ENCODE measurements at regions not wholly inside any gene's neighbourhood (a gene's known extent, or its start where the extent isn't known, plus 50 kb on each side); places are given as distances from the start of the nearest gene placed in this dataset.

- Histone ChIP-seq H2BK5ac (ENCODE audit: low read length) (no peak overlapping the region), H3K9ac (ENCODE audit: low read length) (no peak overlapping the region), H3K27me3 (ENCODE audit: insufficient read depth, low read length, poor library complexity) (no peaks in the 10 kb centered on the region), H3K4me3 (ENCODE audit: low read length) (no peak overlapping the region), H3K4ac (ENCODE audit: low read depth, low read length) (no peak overlapping the region), H3K79me2 (ENCODE audit: control insufficient read depth, insufficient read depth, low read length) (no peaks in the 10 kb centered on the region), H2AK5ac (ENCODE audit: low read length) (no peak overlapping the region), H3K4me2 (ENCODE audit: low read length) (no peak overlapping the region), H3K4me1 (ENCODE audit: control insufficient read depth, low read depth, low read length) (no peaks in the 10 kb centered on the region), H3K36me3 (ENCODE audit: control insufficient read depth, insufficient read depth, low read length) (no peaks in the 10 kb centered on the region), H3K23ac (ENCODE audit: low read length) (no peak overlapping the region), H4K8ac (ENCODE audit: low read depth, low read length) (no peak overlapping the region), H3K27ac (ENCODE audit: low read depth, low read length) (no peak overlapping the region), H3K56ac (ENCODE audit: low read length) (no peak overlapping the region), H4K5ac (ENCODE audit: low read length) (no peak overlapping the region), H3K79me1 (ENCODE audit: low read length) (no peaks in the 10 kb centered on the region), H3K18ac (ENCODE audit: low read length) (no peak overlapping the region), H2BK120ac (ENCODE audit: low read depth, low read length) (no peak overlapping the region), H2BK15ac (replicated peaks; ENCODE audit: low read depth) (no peak overlapping the region)
- WGBS (ENCODE audit: extremely low coverage, insufficient coverage, low lambda C conversion rate): no CpG with 5 or more reads among the region's 1 CpG
- no peak for DNase-seq
Measured at GRCh38 chr5:116756531-116756930, 181.9 kb upstream of the SEMA6A start.

GRCh38 chr5:116754556-116754955 lies 179.9 kb upstream of the SEMA6A start:
- Histone ChIP-seq H3K18ac (ENCODE audit: low read length) (no peak overlapping the region), H2AK5ac (ENCODE audit: low read length) (no peak overlapping the region), H3K9ac (ENCODE audit: low read length) (no peak overlapping the region), H3K56ac (ENCODE audit: low read length) (no peak overlapping the region), H2BK15ac (replicated peaks; ENCODE audit: low read depth) (peak overlapping the region; percentile 45), H3K23ac (ENCODE audit: low read length) (no peak overlapping the region), H2BK120ac (ENCODE audit: low read depth, low read length) (peak overlapping the region; percentile 96), H3K79me1 (ENCODE audit: low read length) (no peaks in the 10 kb centered on the region), H3K27me3 (ENCODE audit: insufficient read depth, low read length, poor library complexity) (no peaks in the 10 kb centered on the region), H3K4ac (ENCODE audit: low read depth, low read length) (no peak overlapping the region), H3K4me2 (ENCODE audit: low read length) (no peak overlapping the region), H2BK5ac (ENCODE audit: low read length) (no peak overlapping the region), H3K4me3 (ENCODE audit: low read length) (no peak overlapping the region), H4K8ac (ENCODE audit: low read depth, low read length) (no peak overlapping the region), H3K79me2 (ENCODE audit: control insufficient read depth, insufficient read depth, low read length) (no peaks in the 10 kb centered on the region), H3K4me1 (ENCODE audit: control insufficient read depth, low read depth, low read length) (no peaks in the 10 kb centered on the region), H3K27ac (ENCODE audit: low read depth, low read length) (no peak overlapping the region), H3K36me3 (ENCODE audit: control insufficient read depth, insufficient read depth, low read length) (no peaks in the 10 kb centered on the region), H4K5ac (ENCODE audit: low read length) (no peak overlapping the region)
- DNase-seq: peak; percentile 86

- Histone ChIP-seq H4K5ac (ENCODE audit: low read length) (no peak overlapping the region), H2AK5ac (ENCODE audit: low read length) (no peak overlapping the region), H3K4me3 (ENCODE audit: low read length) (no peak overlapping the region), H3K27me3 (ENCODE audit: insufficient read depth, low read length, poor library complexity) (no peaks in the 10 kb centered on the region), H3K4ac (ENCODE audit: low read depth, low read length) (no peak overlapping the region), H2BK120ac (ENCODE audit: low read depth, low read length) (no peak overlapping the region), H3K18ac (ENCODE audit: low read length) (no peak overlapping the region), H3K23ac (ENCODE audit: low read length) (no peak overlapping the region), H3K79me1 (ENCODE audit: low read length) (no peaks in the 10 kb centered on the region), H3K4me1 (ENCODE audit: control insufficient read depth, low read depth, low read length) (no peaks in the 10 kb centered on the region), H3K56ac (ENCODE audit: low read length) (no peak overlapping the region), H3K9ac (ENCODE audit: low read length) (no peak overlapping the region), H3K4me2 (ENCODE audit: low read length) (no peak overlapping the region), H2BK5ac (ENCODE audit: low read length) (no peak overlapping the region), H4K8ac (ENCODE audit: low read depth, low read length) (no peak overlapping the region), H2BK15ac (replicated peaks; ENCODE audit: low read depth) (no peak overlapping the region), H3K36me3 (ENCODE audit: control insufficient read depth, insufficient read depth, low read length) (no peaks in the 10 kb centered on the region), H3K27ac (ENCODE audit: low read depth, low read length) (no peak overlapping the region), H3K79me2 (ENCODE audit: control insufficient read depth, insufficient read depth, low read length) (no peaks in the 10 kb centered on the region)
- DNase-seq: no peak
Measured at GRCh38 chr5:116751684-116752083, 177.1 kb upstream of the SEMA6A start.

GRCh38 chr5:116750631-116751580 lies 176.3 kb upstream of the SEMA6A start:
- Histone ChIP-seq H3K4me2 (ENCODE audit: low read length) (no peak overlapping the region), H3K27ac (ENCODE audit: low read depth, low read length) (no peak overlapping the region), H3K18ac (ENCODE audit: low read length) (peak overlapping the region; percentile 28), H3K4me1 (ENCODE audit: control insufficient read depth, low read depth, low read length) (no peaks in the 10 kb centered on the region), H2BK15ac (replicated peaks; ENCODE audit: low read depth) (no peak overlapping the region), H3K23ac (ENCODE audit: low read length) (no peak overlapping the region), H4K5ac (ENCODE audit: low read length) (no peak overlapping the region), H3K36me3 (ENCODE audit: control insufficient read depth, insufficient read depth, low read length) (no peaks in the 10 kb centered on the region), H3K27me3 (ENCODE audit: insufficient read depth, low read length, poor library complexity) (no peaks in the 10 kb centered on the region), H3K4me3 (ENCODE audit: low read length) (no peak overlapping the region), H2AK5ac (ENCODE audit: low read length) (no peak overlapping the region), H4K8ac (ENCODE audit: low read depth, low read length) (no peak overlapping the region), H3K56ac (ENCODE audit: low read length) (no peak overlapping the region), H3K9ac (ENCODE audit: low read length) (no peak overlapping the region), H2BK120ac (ENCODE audit: low read depth, low read length) (no peak overlapping the region), H3K79me2 (ENCODE audit: control insufficient read depth, insufficient read depth, low read length) (no peaks in the 10 kb centered on the region), H3K79me1 (ENCODE audit: low read length) (no peaks in the 10 kb centered on the region), H2BK5ac (ENCODE audit: low read length) (no peak overlapping the region), H3K4ac (ENCODE audit: low read depth, low read length) (no peak overlapping the region)
- DNase-seq: no peak
- no CpG with 5 or more reads among the region's 2 CpGs for WGBS (ENCODE audit: extremely low coverage, insufficient coverage, low lambda C conversion rate)

- no peak for DNase-seq
- no peak overlapping the region for H3K27ac ChIP-seq (ENCODE audit: low read depth, low read length)
- no CpG with 5 or more reads among the region's 1 CpG for WGBS (ENCODE audit: extremely low coverage, insufficient coverage, low lambda C conversion rate)
- H3K4me2 ChIP-seq (ENCODE audit: low read length): no peak overlapping the region
- H3K4ac ChIP-seq (ENCODE audit: low read depth, low read length): no peak overlapping the region
- no peaks in the 10 kb centered on the region for H3K79me2 ChIP-seq (ENCODE audit: control insufficient read depth, insufficient read depth, low read length)
- H4K5ac ChIP-seq (ENCODE audit: low read length): no peak overlapping the region
- H3K23ac ChIP-seq (ENCODE audit: low read length): no peak overlapping the region
- H3K18ac ChIP-seq (ENCODE audit: low read length): no peak overlapping the region
- H2BK120ac ChIP-seq (ENCODE audit: low read depth, low read length): no peak overlapping the region
- H2BK5ac ChIP-seq (ENCODE audit: low read length): no peak overlapping the region
- no peak overlapping the region for H3K4me3 ChIP-seq (ENCODE audit: low read length)
- H3K36me3 ChIP-seq (ENCODE audit: control insufficient read depth, insufficient read depth, low read length): no peaks in the 10 kb centered on the region
- H2BK15ac ChIP-seq (replicated peaks; ENCODE audit: low read depth): no peak overlapping the region
- no peak overlapping the region for H3K9ac ChIP-seq (ENCODE audit: low read length)
- no peak overlapping the region for H2AK5ac ChIP-seq (ENCODE audit: low read length)
- no peaks in the 10 kb centered on the region for H3K79me1 ChIP-seq (ENCODE audit: low read length)
- no peaks in the 10 kb centered on the region for H3K27me3 ChIP-seq (ENCODE audit: insufficient read depth, low read length, poor library complexity)
- H3K56ac ChIP-seq (ENCODE audit: low read length): no peak overlapping the region
- no peaks in the 10 kb centered on the region for H3K4me1 ChIP-seq (ENCODE audit: control insufficient read depth, low read depth, low read length)
- H4K8ac ChIP-seq (ENCODE audit: low read depth, low read length): no peak overlapping the region
Measured at GRCh38 chr5:116747881-116748280, 173.3 kb upstream of the SEMA6A start.

- DNase-seq: no peak
- Histone ChIP-seq H2BK15ac (replicated peaks; ENCODE audit: low read depth) (no peak overlapping the region), H3K79me1 (ENCODE audit: low read length) (no peaks in the 10 kb centered on the region), H4K5ac (ENCODE audit: low read length) (no peak overlapping the region), H3K27me3 (ENCODE audit: insufficient read depth, low read length, poor library complexity) (no peaks in the 10 kb centered on the region), H3K4ac (ENCODE audit: low read depth, low read length) (no peak overlapping the region), H4K8ac (ENCODE audit: low read depth, low read length) (no peak overlapping the region), H2BK5ac (ENCODE audit: low read length) (no peak overlapping the region), H3K36me3 (ENCODE audit: control insufficient read depth, insufficient read depth, low read length) (no peaks in the 10 kb centered on the region), H3K23ac (ENCODE audit: low read length) (no peak overlapping the region), H3K56ac (ENCODE audit: low read length) (no peak overlapping the region), H3K9ac (ENCODE audit: low read length) (no peak overlapping the region), H3K18ac (ENCODE audit: low read length) (no peak overlapping the region), H3K79me2 (ENCODE audit: control insufficient read depth, insufficient read depth, low read length) (no peaks in the 10 kb centered on the region), H2BK120ac (ENCODE audit: low read depth, low read length) (no peak overlapping the region), H2AK5ac (ENCODE audit: low read length) (no peak overlapping the region), H3K4me3 (ENCODE audit: low read length) (no peak overlapping the region), H3K4me2 (ENCODE audit: low read length) (no peak overlapping the region), H3K4me1 (ENCODE audit: control insufficient read depth, low read depth, low read length) (no peaks in the 10 kb centered on the region), H3K27ac (ENCODE audit: low read depth, low read length) (no peak overlapping the region)
- WGBS (ENCODE audit: extremely low coverage, insufficient coverage, low lambda C conversion rate): no CpG with 5 or more reads among the region's 3 CpGs
Measured at GRCh38 chr5:116746668-116747067, 172.0 kb upstream of the SEMA6A start.
